ENCODE measurements at regions not wholly inside any gene's neighbourhood (a gene's known extent, or its start where the extent isn't known, plus 50 kb on each side); places are given as distances from the start of the nearest gene placed in this dataset.

GRCh38 chr4:30001628-30002027 lies 718.5 kb upstream of the PCDH7 start:
- TF ChIP-seq ZNF324 (tag by site-specific recombination; IDR thresholded peaks at IDR 0.05) (no peak), ZBTB8A (tag by site-specific recombination; IDR thresholded peaks at IDR 0.05) (no peak), ZNF391 (tag by site-specific recombination; IDR thresholded peaks at IDR 0.05; ENCODE audit: borderline replicate concordance, low read depth) (no peak), CTCF (tag by site-specific recombination; IDR thresholded peaks at IDR 0.05) (no peak)
